MCF 10A (cell line): ENCODE measurements at regions not wholly inside any gene's neighbourhood (a gene's known extent, or its start where the extent isn't known, plus 50 kb on each side); places are given as distances from the start of the nearest gene placed in this dataset.
"Not testable (repeated sequence)": the region's sequence is repeated elsewhere in the genome, so short reads cannot be mapped to it uniquely, and the experiment has no call there.

Experiments
- BruUV-seq: library from RNA; stranded (reverse); fragments of 400-500 nt; replicated peaks from 2 replicates; lab custom pipeline; 2021; lab: Mats Ljungman, UMichigan
- CTCF ChIA-PET: fragments of 300-600 bp; sonication (Branson Sonifier 250); formaldehyde crosslinking; extraction: SDS; loops from one replicate; lab custom pipeline; 2021; ENCODE audit warnings: antibody characterized with exemption, inconsistent platforms; lab: Yijun Ruan, JAX
- POLR2A ChIA-PET: fragments of 300-600, 350-650 bp; sonication (Branson Sonifier 250); formaldehyde crosslinking; extraction: SDS; loops from one replicate; lab custom pipeline; 2020; ENCODE audit warnings: antibody characterized with exemption, inconsistent platforms; lab: Yijun Ruan, JAX
- DNase-seq: peaks from one replicate; pipeline ENCODE4 v3.0.0-alpha.2; 2018; ENCODE audit not compliant: unreplicated experiment
- H3K27ac Mint-ChIP-seq: one replicate; pipeline ENCODE4 v1.8.0; 2022; ENCODE audit warnings: mild to moderate bottlenecking, low read depth, mixed read lengths; ENCODE audit not compliant: unreplicated experiment
- H3K27me3 Mint-ChIP-seq: one replicate; pipeline ENCODE4 v1.8.0; 2022; ENCODE audit warnings: mixed read lengths; ENCODE audit not compliant: insufficient read depth, unreplicated experiment
- H3K36me3 Mint-ChIP-seq: one replicate; pipeline ENCODE4 v1.8.0; 2022; ENCODE audit warnings: mild to moderate bottlenecking, moderate library complexity, mixed read lengths; ENCODE audit not compliant: insufficient read depth, unreplicated experiment
- H3K4me1 Mint-ChIP-seq: one replicate; pipeline ENCODE4 v1.8.0; 2022; ENCODE audit warnings: mixed read lengths; ENCODE audit not compliant: insufficient read depth, unreplicated experiment
- H3K4me3 Mint-ChIP-seq: one replicate; pipeline ENCODE4 v1.8.0; 2022; ENCODE audit warnings: mild to moderate bottlenecking, moderate library complexity, mixed read lengths; ENCODE audit not compliant: unreplicated experiment
- H3K9me3 Mint-ChIP-seq: one replicate; pipeline ENCODE4 v1.8.0; 2022; ENCODE audit warnings: mixed read lengths; ENCODE audit not compliant: unreplicated experiment
- CTCF ChIP-seq: fragments of 200-600 bp; IDR thresholded peaks from one replicate; pipeline ENCODE4 v1.8.0; 2022; ENCODE audit warnings: antibody characterized with exemption, mild to moderate bottlenecking; ENCODE audit not compliant: unreplicated experiment
- intact Hi-C: fragments of 100-400 bp; cut with micrococcal nuclease; formaldehyde crosslinking; loops from 2 replicates; pipeline ENCODE4 v1.14.1; 2022

DNA sequence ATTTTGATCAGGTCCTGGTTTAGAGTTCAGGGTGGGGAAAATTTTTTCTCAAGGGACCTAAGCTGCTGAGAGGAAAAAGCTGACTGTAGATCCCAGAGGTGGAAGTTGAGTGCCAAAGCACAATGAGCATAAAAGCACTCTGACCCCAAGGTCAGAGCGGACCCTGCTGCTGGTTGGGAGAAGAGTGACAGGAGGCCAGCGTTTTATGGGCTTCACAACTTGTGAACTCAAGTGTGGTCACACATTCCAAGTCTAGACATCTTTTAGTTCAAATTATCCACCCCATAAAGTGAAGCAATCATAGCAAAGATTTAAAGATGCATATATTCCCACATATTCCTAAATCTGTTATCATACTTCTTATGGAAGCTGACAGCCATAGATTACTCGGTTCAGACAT is 220.3 kb downstream of the CHIC2 start:
- H3K36me3 Mint-ChIP-seq: no peaks in the 10 kb centered on the region
- no peak overlapping the region for H3K27ac Mint-ChIP-seq
- H3K27me3 Mint-ChIP-seq: no peaks in the 10 kb centered on the region
- ChIA-PET POLR2A (no interaction called here), CTCF (interaction anchor here (1.1 to 1.2 kb wide), 2 partner anchors 137 to 438 kb away, joined by 5 read pairs; no protein-coding TSS in a partner anchor)
- no peaks in the 10 kb centered on the region for H3K9me3 Mint-ChIP-seq
- TF ChIP-seq CTCF: no peak
- BruUV-seq: no TSS peak
- no peak for DNase-seq
- no peak overlapping the region for H3K4me3 Mint-ChIP-seq
- intact Hi-C loops: no loop called here
- H3K4me1 Mint-ChIP-seq: peaks cover 6% of the 10 kb centered on the region

DNA sequence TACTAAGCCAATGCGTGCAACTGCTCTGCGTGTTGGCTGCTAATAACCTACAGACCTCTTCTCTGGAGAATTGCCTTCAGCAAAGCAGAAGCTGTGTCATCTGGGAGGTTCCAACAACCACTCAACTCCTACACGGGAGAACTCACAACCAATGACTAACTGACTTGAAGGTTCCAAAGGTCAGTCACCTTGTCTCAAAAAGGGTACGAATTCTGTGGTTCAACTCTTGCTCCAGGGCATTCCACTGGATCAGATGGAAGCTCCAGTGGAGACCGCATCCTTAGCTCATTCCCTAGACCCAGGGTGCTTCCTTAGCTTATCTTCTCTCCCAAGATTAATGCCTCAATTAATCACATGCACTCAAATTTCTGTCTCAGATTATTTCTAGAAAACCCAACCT is 222.7 kb downstream of the CHIC2 start:
- peaks cover 6% of the 10 kb centered on the region for H3K4me1 Mint-ChIP-seq
- H3K9me3 Mint-ChIP-seq: no peaks in the 10 kb centered on the region
- no peaks in the 10 kb centered on the region for H3K36me3 Mint-ChIP-seq
- CTCF ChIA-PET: interaction anchor here (1.1 to 1.2 kb wide), 2 partner anchors 32 to 351 kb away, joined by 3 to 6 read pairs; no protein-coding TSS in a partner anchor
- no peak overlapping the region for H3K4me3 Mint-ChIP-seq
- no peaks in the 10 kb centered on the region for H3K27me3 Mint-ChIP-seq
- POLR2A ChIA-PET: interaction anchor here (0.7 kb wide), 1 partner anchor 94 kb away, joined by 3 read pairs; no protein-coding TSS in a partner anchor
- no peak for DNase-seq
- intact Hi-C loops: no loop called here
- no peak overlapping the region for H3K27ac Mint-ChIP-seq
- BruUV-seq: no TSS peak
- TF ChIP-seq CTCF: no peak

DNA sequence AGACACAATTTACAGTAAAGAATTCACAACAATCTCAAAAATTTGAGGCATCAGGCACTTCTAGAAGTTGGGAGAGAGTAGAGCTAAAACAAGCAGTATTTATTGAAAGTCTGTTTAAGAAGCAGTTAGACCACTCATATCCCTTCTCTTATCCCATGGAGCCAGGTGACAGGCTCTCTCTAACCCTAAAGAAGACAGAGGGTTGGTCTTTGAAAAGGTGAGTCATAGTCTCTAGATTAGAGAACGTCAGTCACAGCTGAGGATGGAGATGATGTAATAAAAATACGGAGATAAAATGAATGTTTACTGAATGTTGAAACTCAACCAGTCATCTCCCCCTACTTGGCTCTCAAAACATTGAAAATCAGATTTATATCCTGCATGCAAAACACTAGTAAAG is 223.8 kb downstream of the CHIC2 start:
- CTCF ChIA-PET: interaction anchor here (1.1 kb wide), 1 partner anchor 350 kb away, joined by 6 read pairs; no protein-coding TSS in a partner anchor
- peak; percentile 51 for DNase-seq
- POLR2A ChIA-PET: no interaction called here
- Mint-ChIP-seq H3K9me3 (peaks cover 5% of the 10 kb centered on the region), H3K4me1 (peaks cover 6% of the 10 kb centered on the region), H3K27me3 (no peaks in the 10 kb centered on the region), H3K4me3 (no peak overlapping the region), H3K36me3 (no peaks in the 10 kb centered on the region), H3K27ac (no peak overlapping the region)
- BruUV-seq: no TSS peak
- TF ChIP-seq CTCF: no peak
- intact Hi-C loops: no loop called here

DNA sequence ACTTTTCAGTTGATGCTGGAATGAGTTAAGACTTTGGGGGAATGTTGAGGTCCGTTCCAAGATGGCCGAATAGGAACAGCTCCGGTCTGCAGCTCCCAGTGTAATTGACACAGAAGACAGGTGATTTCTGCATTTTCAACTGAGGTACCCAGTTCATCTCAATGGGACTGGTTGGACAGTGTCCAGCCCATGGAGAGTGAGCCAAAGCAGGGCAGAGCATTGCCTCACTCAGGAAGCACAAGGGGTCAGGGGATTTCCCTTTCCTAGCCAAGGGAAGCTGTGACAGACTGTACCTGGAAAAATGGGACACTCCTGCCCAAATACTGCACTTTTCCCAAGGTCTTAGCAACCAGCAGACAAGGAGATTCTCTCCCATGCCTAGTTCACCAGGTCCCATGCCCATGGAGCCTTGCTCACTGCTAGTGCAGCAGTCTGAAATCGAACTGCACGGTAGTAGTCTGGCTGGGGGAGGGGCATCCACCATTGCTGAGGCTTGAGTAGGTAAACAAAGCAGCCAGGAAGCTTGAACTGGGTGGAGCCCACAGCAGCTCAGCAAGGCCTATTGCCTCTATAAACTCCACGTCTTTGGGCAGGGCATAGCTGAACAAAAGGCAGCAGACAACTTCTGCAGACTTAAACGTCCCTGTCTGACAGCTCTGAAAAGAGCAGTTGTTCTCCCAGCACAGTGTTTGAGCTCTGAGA is 231.0 kb downstream of the CHIC2 start:
- BruUV-seq, H3K27me3 Mint-ChIP-seq, H3K4me1 Mint-ChIP-seq, H3K36me3 Mint-ChIP-seq, H3K4me3 Mint-ChIP-seq, POLR2A ChIA-PET, H3K27ac Mint-ChIP-seq, intact Hi-C loops: not testable (repeated sequence)
- peak; percentile 11 for DNase-seq
- H3K9me3 Mint-ChIP-seq: peaks cover 19% of the 10 kb centered on the region
- CTCF ChIA-PET: interaction anchor here (0.6 kb wide), 2 partner anchors 157 to 400 kb away, joined by 3 read pairs; no protein-coding TSS in a partner anchor
